Sigmoid colon (tissue), 6 donors: ENCODE measurements at regions not wholly inside any gene's neighbourhood (a gene's known extent, or its start where the extent isn't known, plus 50 kb on each side); places are given as distances from the start of the nearest gene placed in this dataset.

Source experiments
- DNase-seq: peaks from one replicate; pipeline ENCODE4 v3.0.0-alpha.2; 2019
- H3K27ac ChIP-seq, 4 donors: fragments of 200-600 bp; sonication (generic); one replicate each; pipeline ENCODE4 v1.5.1; 2016 to 2019; ENCODE audit warnings: mild to moderate bottlenecking in 1 of 4
- H3K27me3 ChIP-seq, 3 donors: fragments of 200-600 bp; sonication (generic); one replicate each; pipeline ENCODE4 v1.5.1; 2019; ENCODE audit warnings: mild to moderate bottlenecking in 1 of 3
- H3K36me3 ChIP-seq, 4 donors: fragments of 200-600 bp; sonication (generic); one replicate each; pipeline ENCODE4 v1.5.1; 2016 to 2019
- H3K4me1 ChIP-seq, 4 donors: fragments of 200-600 bp; sonication (generic); one replicate each; pipeline ENCODE4 v1.5.1; 2017 to 2019
- H3K4me3 ChIP-seq, 4 donors: fragments of 200-600 bp; sonication (generic); one replicate each; pipeline ENCODE4 v1.5.1; 2017 to 2019; ENCODE audit warnings: mild to moderate bottlenecking in 2 of 4, moderate library complexity in 1 of 4
- H3K9me3 ChIP-seq, 4 donors: fragments of 200-600 bp in 3 of 4; sonication (generic) in 3 of 4; one replicate each; pipeline versions ENCODE4 v1.5.1 to v1.6.1; 2013 to 2019
- EP300 ChIP-seq, 4 donors: sonication (generic); formaldehyde crosslinking; IDR thresholded peaks; one replicate each; pipeline ENCODE4 v1.6.1; 2017; ENCODE audit warnings: antibody characterized with exemption in 4 of 4
- POLR2A ChIP-seq, 2 donors: fragments of 450-650 bp; IDR thresholded peaks; one replicate each; pipeline ENCODE4 v1.6.1; 2016; ENCODE audit warnings: antibody characterized with exemption in 2 of 2, mild to moderate bottlenecking in 2 of 2, moderate library complexity in 2 of 2
- POLR2AphosphoS5 ChIP-seq, 4 donors: sonication (generic); formaldehyde crosslinking; IDR thresholded peaks; one replicate each; pipeline ENCODE4 v1.6.1; 2017; ENCODE audit warnings: antibody characterized with exemption in 4 of 4
- WGBS, 2 donors: extraction: QIAGEN DNeasy Blood & Tissue Kit; methylation state at CpG; one replicate each; pipeline ENCODE4 v1.1.7; 2013; 5-methylcytosine and 5-hydroxymethylcytosine counted together
- intact Hi-C: fragments of 100-400 bp; cut with DNase I; formaldehyde crosslinking; loops from one replicate; pipeline ENCODE4 v1.15.1; 2023
- TF ChIP-seq, protein P1 (sequence below), 4 experiments: fragments of 450-650 bp in 3 of 4; fragments of 200-600 bp in 1 of 4; IDR thresholded peaks; one replicate each; pipeline ENCODE4 v1.5.1; 2016 to 2019; ENCODE audit warnings: antibody characterized with exemption in 4 of 4, mild to moderate bottlenecking in 3 of 4, moderate library complexity in 2 of 4
- donor health status: healthy with polysubstance abuse.
- donor health status: healthy.

DNA sequence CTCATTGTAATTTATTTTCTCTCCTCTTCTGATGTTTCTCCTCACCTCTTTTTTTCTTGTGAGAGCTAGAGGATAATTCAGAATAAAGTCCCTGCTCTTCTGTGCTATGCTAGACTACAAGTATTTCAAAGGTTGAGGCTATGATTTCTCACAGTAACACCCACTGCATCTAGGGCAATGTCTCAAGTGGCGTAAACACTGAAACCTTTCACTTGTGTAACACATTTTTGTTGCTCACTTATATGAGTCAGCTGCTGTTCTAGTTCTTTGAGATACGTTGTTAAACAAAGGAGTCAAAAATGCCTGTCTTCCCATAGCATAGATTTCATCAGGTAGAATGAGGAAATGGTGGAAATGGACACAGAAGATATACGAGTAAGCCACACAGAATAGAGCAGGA is 305.1 kb upstream of the PITRM1 start:
- DNase-seq = no peak
- Histone ChIP-seq H3K4me3 (no peak overlapping the region), H3K27ac (peak overlapping the region in 3 of 4 donors; percentile 14 to 91 (median 44)), H3K4me1 (peaks cover 0 to 23% (median 17%) of the 10 kb centered on the region in 4 donors), H3K9me3 (no peaks in the 10 kb centered on the region), H3K27me3 (no peaks in the 10 kb centered on the region), H3K36me3 (no peaks in the 10 kb centered on the region)
- intact Hi-C loops = no loop called here
- TF ChIP-seq, protein P1, sequence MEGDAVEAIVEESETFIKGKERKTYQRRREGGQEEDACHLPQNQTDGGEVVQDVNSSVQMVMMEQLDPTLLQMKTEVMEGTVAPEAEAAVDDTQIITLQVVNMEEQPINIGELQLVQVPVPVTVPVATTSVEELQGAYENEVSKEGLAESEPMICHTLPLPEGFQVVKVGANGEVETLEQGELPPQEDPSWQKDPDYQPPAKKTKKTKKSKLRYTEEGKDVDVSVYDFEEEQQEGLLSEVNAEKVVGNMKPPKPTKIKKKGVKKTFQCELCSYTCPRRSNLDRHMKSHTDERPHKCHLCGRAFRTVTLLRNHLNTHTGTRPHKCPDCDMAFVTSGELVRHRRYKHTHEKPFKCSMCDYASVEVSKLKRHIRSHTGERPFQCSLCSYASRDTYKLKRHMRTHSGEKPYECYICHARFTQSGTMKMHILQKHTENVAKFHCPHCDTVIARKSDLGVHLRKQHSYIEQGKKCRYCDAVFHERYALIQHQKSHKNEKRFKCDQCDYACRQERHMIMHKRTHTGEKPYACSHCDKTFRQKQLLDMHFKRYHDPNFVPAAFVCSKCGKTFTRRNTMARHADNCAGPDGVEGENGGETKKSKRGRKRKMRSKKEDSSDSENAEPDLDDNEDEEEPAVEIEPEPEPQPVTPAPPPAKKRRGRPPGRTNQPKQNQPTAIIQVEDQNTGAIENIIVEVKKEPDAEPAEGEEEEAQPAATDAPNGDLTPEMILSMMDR (IDR thresholded peaks at IDR 0.05) = no peak
- TF ChIP-seq POLR2AphosphoS5 (IDR thresholded peaks at IDR 0.05) (peak in 2 of 4 donors; percentile 15 to 68), POLR2A (IDR thresholded peaks at IDR 0.05) (no peak), EP300 (IDR thresholded peaks at IDR 0.05) (peak in 1 of 4 donors; percentile 21)
- WGBS, 2 donors = 42 to 44% methylated on average over 3 of the region's 3 CpGs

DNA sequence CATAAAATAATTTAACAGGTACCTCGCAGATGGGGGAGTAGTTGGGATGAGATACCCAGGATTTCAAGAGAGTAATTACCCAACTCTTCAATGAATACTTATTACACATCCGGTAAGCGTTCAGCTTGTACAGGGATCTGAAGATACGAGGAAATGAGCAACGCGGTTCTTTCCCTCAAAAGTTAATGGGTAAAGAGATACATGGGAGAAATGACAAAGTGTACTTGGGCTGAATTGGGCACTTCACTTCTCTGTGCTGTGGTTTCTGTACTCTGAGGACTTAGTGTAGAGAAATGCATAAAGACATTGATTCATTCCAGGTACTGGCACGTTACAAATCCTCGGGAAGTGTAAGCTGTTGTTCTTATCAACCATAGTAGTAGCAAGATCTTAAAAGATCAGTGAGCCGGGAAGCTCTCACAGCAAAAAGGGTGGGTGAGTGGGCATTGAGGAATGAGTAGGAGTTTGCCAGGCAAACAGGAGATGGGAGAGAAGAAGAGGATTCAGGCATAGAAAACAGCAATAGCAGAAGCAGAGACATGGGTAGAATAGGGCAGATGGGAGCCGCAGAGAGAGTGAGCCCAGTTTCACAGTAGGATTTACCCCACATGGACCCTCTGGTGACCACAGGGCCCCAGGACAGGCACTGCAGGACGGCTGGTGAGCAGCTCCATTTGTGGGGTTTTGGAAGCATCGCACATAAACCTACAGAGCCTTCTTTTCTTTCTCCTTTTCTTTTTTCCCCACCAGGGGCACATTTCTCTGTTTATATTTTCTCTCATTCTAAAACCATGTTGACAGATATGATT is 304.3 kb upstream of the PITRM1 start:
- DNase-seq = no peak
- peak overlapping the region in 3 of 4 donors; percentile 14 to 91 (median 44) for H3K27ac ChIP-seq
- peaks cover 0 to 25% (median 18%) of the 10 kb centered on the region in 4 donors for H3K4me1 ChIP-seq
- H3K4me3 ChIP-seq = no peak overlapping the region
- H3K27me3 ChIP-seq = no peaks in the 10 kb centered on the region
- intact Hi-C loops = no loop called here
- no peak for TF ChIP-seq POLR2AphosphoS5 (IDR thresholded peaks at IDR 0.05)
- no peak for TF ChIP-seq EP300 (IDR thresholded peaks at IDR 0.05)
- no peak for TF ChIP-seq POLR2A (IDR thresholded peaks at IDR 0.05)
- TF ChIP-seq, protein P1 (IDR thresholded peaks at IDR 0.05) = no peak
- no peaks in the 10 kb centered on the region for H3K9me3 ChIP-seq
- 96% methylated on average over 12 of the region's 12 CpGs for WGBS, 2 donors
- no peaks in the 10 kb centered on the region for H3K36me3 ChIP-seq

DNA sequence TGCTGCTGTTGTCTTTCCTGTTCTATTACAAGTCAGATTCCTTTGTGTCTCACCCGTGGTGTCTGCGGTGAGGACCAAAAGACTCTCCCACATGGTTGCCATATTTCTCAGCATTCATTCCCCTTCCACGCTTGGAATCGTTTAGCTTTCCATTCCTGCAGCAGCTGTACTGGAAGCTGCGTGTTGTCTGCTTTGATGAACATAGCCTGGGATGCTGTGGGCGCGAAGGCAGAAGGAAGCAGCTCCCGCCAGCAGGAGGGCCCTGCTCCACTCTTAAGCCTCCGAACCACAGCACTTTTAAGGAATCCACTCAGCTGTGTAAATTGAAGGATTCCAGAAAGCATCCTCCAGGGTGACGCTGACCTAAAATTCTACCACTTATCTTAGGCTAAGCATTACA is 303.6 kb upstream of the PITRM1 start:
- peaks cover 0 to 27% (median 23%) of the 10 kb centered on the region in 4 donors for H3K4me1 ChIP-seq
- DNase-seq = no peak
- H3K9me3 ChIP-seq = no peaks in the 10 kb centered on the region
- H3K4me3 ChIP-seq = no peak overlapping the region
- H3K36me3 ChIP-seq = no peaks in the 10 kb centered on the region
- 87 to 94% methylated on average over 10 of the region's 10 CpGs for WGBS, 2 donors
- intact Hi-C loops = no loop called here
- TF ChIP-seq EP300 (IDR thresholded peaks at IDR 0.05) (no peak), POLR2AphosphoS5 (IDR thresholded peaks at IDR 0.05) (no peak)
- TF ChIP-seq, protein P1 (IDR thresholded peaks at IDR 0.05) = no peak
- H3K27ac ChIP-seq = peak overlapping the region in 1 of 4 donors; percentile 91
- no peaks in the 10 kb centered on the region for H3K27me3 ChIP-seq

DNA sequence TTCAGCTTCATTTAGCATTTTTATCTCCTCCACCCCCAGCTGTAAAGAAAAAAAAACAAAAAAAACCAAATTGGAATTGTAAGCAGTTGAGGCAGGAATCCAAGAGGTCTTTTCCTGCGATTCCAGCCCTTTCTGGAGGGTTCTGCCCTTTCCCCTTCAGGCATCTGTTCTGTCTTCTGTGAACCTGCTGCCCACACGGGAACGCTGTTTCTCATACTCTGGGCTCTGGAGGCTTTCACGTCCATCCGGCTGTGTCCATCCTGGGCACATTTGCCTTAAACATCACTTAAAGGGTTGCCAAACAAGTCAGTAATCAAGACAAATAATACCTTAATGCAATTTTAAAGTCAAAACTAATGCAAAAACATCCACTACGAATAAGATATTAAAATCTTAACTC is 302.8 kb upstream of the PITRM1 start:
- peak overlapping the region in 2 of 4 donors; percentile 16 to 91 for H3K27ac ChIP-seq
- no peak for DNase-seq
- no peaks in the 10 kb centered on the region for H3K9me3 ChIP-seq
- WGBS, 2 donors = 89 to 91% methylated on average over 6 of the region's 6 CpGs
- no peak overlapping the region for H3K4me3 ChIP-seq
- intact Hi-C loops = no loop called here
- H3K4me1 ChIP-seq = peaks cover 0 to 33% (median 28%) of the 10 kb centered on the region in 4 donors
- no peaks in the 10 kb centered on the region for H3K36me3 ChIP-seq
- no peaks in the 10 kb centered on the region for H3K27me3 ChIP-seq
- TF ChIP-seq, protein P1 (IDR thresholded peaks at IDR 0.05) = no peak
- TF ChIP-seq POLR2A (IDR thresholded peaks at IDR 0.05) = no peak
- no peak for TF ChIP-seq EP300 (IDR thresholded peaks at IDR 0.05)
- no peak for TF ChIP-seq POLR2AphosphoS5 (IDR thresholded peaks at IDR 0.05)
